WI38 (cell line): ENCODE measurements at regions not wholly inside any gene's neighbourhood (a gene's known extent, or its start where the extent isn't known, plus 50 kb on each side); places are given as distances from the start of the nearest gene placed in this dataset.

Source experiments
- H3K4me3 ChIP-seq: 2 replicates; pipeline ENCODE4 v1.5.1; 2011; ENCODE audit warnings: low read depth, mild to moderate bottlenecking, control low read depth, low read length
- CTCF ChIP-seq: IDR thresholded peaks from 2 replicates; pipeline ENCODE4 v1.5.1; 2012; ENCODE audit warnings: low read depth, mild to moderate bottlenecking, control low read depth, low read length

DNA sequence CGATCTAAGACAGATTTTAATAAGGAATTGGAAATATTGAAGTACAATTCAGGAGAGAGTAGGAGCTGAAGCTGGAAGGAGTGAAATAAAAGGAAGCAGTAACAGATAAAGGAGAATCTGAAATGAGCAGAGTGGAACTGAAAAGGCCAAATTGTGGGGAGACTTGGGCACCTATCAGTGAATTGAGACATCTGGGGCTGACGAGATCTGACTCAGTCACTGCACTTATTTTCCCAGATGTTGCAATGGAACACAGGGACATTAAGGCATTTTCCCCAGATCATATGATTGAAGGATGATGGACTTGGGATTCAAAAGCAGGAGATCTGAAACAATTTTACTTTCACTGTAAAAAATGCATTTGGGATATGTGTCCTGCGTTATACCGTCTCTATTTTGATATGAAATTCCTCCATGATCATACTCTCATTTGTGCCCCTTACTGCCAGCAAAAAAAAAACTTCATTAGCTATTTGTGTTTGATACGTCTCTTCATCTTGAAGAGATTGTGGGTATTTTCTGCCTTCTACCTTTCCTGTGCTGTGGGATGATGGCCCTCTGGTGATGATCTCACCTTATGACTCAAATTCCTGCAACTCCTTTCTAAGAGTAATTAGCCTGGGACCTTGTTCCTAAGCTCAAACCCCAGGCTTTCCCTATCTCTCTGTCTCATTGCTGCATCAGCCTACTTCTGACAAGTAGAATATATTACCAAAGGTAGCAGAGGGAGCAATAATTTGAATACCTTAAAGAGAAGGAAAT, 278.5 kb upstream of the MAN1A1 start:
- no peak overlapping the region for H3K4me3 ChIP-seq
- no peak for TF ChIP-seq CTCF

GRCh38 chr6:119626884-119627619, 277.5 kb upstream of the MAN1A1 start:
- H3K4me3 ChIP-seq = no peak overlapping the region
- no peak for TF ChIP-seq CTCF

DNA sequence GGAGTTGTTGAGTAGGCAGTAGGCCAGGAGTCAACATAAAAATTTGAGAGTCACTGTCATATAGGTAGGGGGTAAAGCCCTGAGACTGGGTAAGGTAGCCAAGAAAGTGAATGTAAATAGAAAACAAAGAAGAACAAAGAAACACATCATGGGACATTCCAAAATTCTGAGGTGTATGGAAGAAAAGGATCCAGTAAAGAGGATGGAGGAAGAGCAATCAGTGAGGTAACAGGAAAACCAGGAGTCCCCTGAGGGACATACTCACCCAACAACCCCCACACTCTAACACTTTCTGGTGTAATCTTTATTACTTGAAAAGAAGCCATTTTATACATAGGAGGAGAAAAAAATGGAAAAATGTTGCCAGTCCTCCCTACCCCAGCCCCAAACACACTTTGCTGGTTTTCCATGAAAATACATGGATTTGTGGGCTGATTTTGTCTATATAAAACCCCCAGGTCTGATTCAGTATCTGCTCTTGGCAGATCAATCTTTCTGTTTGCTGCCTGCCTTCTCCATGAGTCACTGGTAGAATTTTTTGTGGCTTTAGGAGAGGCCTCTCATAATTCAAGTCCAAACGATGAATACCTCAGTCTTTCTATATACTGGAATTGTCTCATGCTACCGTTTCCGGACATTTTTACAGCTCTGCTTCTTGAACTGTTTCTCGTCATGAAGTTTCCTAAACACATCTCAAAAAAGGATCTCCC, 271.4 kb upstream of the MAN1A1 start:
- no peak for TF ChIP-seq CTCF
- no peak overlapping the region for H3K4me3 ChIP-seq

- TF ChIP-seq CTCF = no peak
- H3K4me3 ChIP-seq = no peak overlapping the region
Measured at GRCh38 chr6:119614138-119614537, 264.6 kb upstream of the MAN1A1 start.

DNA sequence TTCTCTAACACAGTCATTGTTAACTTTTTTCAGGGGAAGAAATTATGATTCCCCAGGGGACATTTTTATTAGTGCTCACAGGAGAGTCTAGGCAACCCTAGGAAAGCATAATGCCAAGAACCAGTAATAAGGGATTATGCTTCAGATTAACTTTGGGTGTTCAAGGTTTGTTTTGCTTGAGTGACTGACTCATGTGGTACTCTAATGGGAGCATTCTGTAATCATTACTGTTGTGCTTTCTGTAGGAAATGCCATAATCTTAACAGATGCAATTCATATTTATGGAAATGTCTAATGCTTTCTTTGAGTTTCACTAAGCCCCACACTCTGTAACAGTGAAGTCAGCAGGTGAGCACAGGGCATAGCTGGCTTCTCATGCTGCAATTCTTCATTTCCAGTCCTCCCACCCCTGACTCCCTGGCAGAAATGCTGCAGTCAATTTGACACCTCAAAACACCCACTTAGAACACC, 263.4 kb upstream of the MAN1A1 start:
- no peak for TF ChIP-seq CTCF
- H3K4me3 ChIP-seq = no peak overlapping the region

GRCh38 chr6:119612176-119612891, 262.8 kb upstream of the MAN1A1 start:
- TF ChIP-seq CTCF = no peak
- no peak overlapping the region for H3K4me3 ChIP-seq
